ENCODE measurements at regions not wholly inside any gene's neighbourhood (a gene's known extent, or its start where the extent isn't known, plus 50 kb on each side); places are given as distances from the start of the nearest gene placed in this dataset.
"Not testable (repeated sequence)": the region's sequence is repeated elsewhere in the genome, so short reads cannot be mapped to it uniquely, and the experiment has no call there.

GRCh38 chr20:29300579-29301551, 1956.6 kb upstream of the DEFB115 start:
- DNase-seq (ENCODE audit: low spot score) (no peak), ATAC-seq (ENCODE audit: low FRiP score) (no peak)
- TF ChIP-seq CTCF (IDR thresholded peaks at IDR 0.05) = no peak

- no peak for TF ChIP-seq CTCF (IDR thresholded peaks at IDR 0.05)
- DNase-seq (ENCODE audit: low spot score) (no peak), ATAC-seq (ENCODE audit: low FRiP score) (no peak)
Measured at GRCh38 chr20:29301624-29302259, 1955.7 kb upstream of the DEFB115 start.

GRCh38 chr20:29302979-29303644, 1954.4 kb upstream of the DEFB115 start:
- no peak for DNase-seq (ENCODE audit: low spot score)
- no peak for ATAC-seq (ENCODE audit: low FRiP score)

GRCh38 chr20:29306390-29307072, 1950.9 kb upstream of the DEFB115 start:
- no peak for ATAC-seq (ENCODE audit: low FRiP score)
- no peak for TF ChIP-seq CTCF (IDR thresholded peaks at IDR 0.05)
- no peak for DNase-seq (ENCODE audit: low spot score)

More at GRCh38 chr20:29302979-29303644, 1954.4 kb upstream of the DEFB115 start:
- TF ChIP-seq CTCF (IDR thresholded peaks at IDR 0.05) = no peak

GRCh38 chr20:29307484-29307883, 1950.0 kb upstream of the DEFB115 start:
- ATAC-seq (ENCODE audit: low FRiP score); DNase-seq (ENCODE audit: low spot score): not testable (repeated sequence)

GRCh38 chr20:29308956-29309355, 1948.5 kb upstream of the DEFB115 start:
- ATAC-seq (ENCODE audit: low FRiP score); DNase-seq (ENCODE audit: low spot score): not testable (repeated sequence)

- not testable (repeated sequence) for DNase-seq (ENCODE audit: low spot score); ATAC-seq (ENCODE audit: low FRiP score)
Measured at GRCh38 chr20:29309481-29309880, 1948.0 kb upstream of the DEFB115 start.

- DNase-seq (ENCODE audit: low spot score); ATAC-seq (ENCODE audit: low FRiP score): not testable (repeated sequence)
Measured at GRCh38 chr20:29311046-29311445, 1946.4 kb upstream of the DEFB115 start.

- not testable (repeated sequence) for ATAC-seq (ENCODE audit: low FRiP score); DNase-seq (ENCODE audit: low spot score)
Measured at GRCh38 chr20:29312679-29313078, 1944.8 kb upstream of the DEFB115 start.

All from omental fat pad (tissue), 3 donors.